Glutamatergic neuron (in vitro differentiated cells): ENCODE measurements at regions not wholly inside any gene's neighbourhood (a gene's known extent, or its start where the extent isn't known, plus 50 kb on each side); places are given as distances from the start of the nearest gene placed in this dataset.

Experiments used
- DNase-seq: peaks from one replicate; pipeline ENCODE4 v3.0.0; 2022
- H3K27ac Mint-ChIP-seq: one replicate; pipeline ENCODE4 v1.8.0; 2020; ENCODE audit warnings: mild to moderate bottlenecking, mixed read lengths, inconsistent platforms; ENCODE audit not compliant: unreplicated experiment
- H3K27me3 Mint-ChIP-seq: one replicate; pipeline ENCODE4 v1.8.0; 2020; ENCODE audit warnings: mild to moderate bottlenecking, moderate library complexity, mixed read lengths, inconsistent platforms; ENCODE audit not compliant: unreplicated experiment
- H3K36me3 Mint-ChIP-seq: one replicate; pipeline ENCODE4 v1.8.0; 2020; ENCODE audit warnings: mild to moderate bottlenecking, mixed read lengths, inconsistent platforms; ENCODE audit not compliant: unreplicated experiment
- H3K4me1 Mint-ChIP-seq: one replicate; pipeline ENCODE4 v1.8.0; 2020; ENCODE audit warnings: mild to moderate bottlenecking, low read depth, mixed read lengths, inconsistent platforms; ENCODE audit not compliant: unreplicated experiment
- H3K4me3 Mint-ChIP-seq: one replicate; pipeline ENCODE4 v1.8.0; 2020; ENCODE audit warnings: mild to moderate bottlenecking, mixed read lengths, inconsistent platforms; ENCODE audit not compliant: unreplicated experiment
- H3K9me3 Mint-ChIP-seq: one replicate; pipeline ENCODE4 v1.8.0; 2020; ENCODE audit warnings: mild to moderate bottlenecking, moderate library complexity, mixed read lengths, inconsistent platforms; ENCODE audit not compliant: unreplicated experiment
- TF ChIP-seq, protein P1 (sequence below): fragments of 200-600 bp; sonication (generic); IDR thresholded peaks from one replicate; pipeline ENCODE4 v1.5.0; 2021; ENCODE audit not compliant: partially characterized antibody, unreplicated experiment

DNA sequence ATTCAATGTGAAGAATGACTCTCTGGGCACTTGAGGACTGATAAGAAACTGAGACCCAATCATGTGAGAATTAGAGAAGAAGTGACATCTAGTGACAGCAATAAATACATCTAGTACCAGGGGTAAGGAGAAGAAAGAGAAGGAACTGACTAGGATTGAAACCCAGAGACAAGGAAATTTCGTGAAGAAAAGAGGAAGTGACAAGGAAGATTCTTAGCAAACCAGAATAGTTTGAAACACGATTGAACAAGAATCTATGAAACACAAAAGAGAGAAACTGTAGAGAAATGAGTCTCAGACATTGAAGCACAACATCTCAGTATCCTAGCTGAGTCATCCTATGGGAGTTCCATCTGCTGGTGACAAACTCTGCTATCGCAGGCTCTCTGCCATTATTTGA, 571.9 kb upstream of the PKDCC start:
- H3K4me3 Mint-ChIP-seq, result no peak overlapping the region
- DNase-seq, result no peak
- no peak overlapping the region for H3K27ac Mint-ChIP-seq
- no peaks in the 10 kb centered on the region for H3K4me1 Mint-ChIP-seq
- H3K36me3 Mint-ChIP-seq, result no peaks in the 10 kb centered on the region
- TF ChIP-seq, protein P1, sequence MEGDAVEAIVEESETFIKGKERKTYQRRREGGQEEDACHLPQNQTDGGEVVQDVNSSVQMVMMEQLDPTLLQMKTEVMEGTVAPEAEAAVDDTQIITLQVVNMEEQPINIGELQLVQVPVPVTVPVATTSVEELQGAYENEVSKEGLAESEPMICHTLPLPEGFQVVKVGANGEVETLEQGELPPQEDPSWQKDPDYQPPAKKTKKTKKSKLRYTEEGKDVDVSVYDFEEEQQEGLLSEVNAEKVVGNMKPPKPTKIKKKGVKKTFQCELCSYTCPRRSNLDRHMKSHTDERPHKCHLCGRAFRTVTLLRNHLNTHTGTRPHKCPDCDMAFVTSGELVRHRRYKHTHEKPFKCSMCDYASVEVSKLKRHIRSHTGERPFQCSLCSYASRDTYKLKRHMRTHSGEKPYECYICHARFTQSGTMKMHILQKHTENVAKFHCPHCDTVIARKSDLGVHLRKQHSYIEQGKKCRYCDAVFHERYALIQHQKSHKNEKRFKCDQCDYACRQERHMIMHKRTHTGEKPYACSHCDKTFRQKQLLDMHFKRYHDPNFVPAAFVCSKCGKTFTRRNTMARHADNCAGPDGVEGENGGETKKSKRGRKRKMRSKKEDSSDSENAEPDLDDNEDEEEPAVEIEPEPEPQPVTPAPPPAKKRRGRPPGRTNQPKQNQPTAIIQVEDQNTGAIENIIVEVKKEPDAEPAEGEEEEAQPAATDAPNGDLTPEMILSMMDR, result no peak
- no peaks in the 10 kb centered on the region for H3K9me3 Mint-ChIP-seq
- no peaks in the 10 kb centered on the region for H3K27me3 Mint-ChIP-seq

DNA sequence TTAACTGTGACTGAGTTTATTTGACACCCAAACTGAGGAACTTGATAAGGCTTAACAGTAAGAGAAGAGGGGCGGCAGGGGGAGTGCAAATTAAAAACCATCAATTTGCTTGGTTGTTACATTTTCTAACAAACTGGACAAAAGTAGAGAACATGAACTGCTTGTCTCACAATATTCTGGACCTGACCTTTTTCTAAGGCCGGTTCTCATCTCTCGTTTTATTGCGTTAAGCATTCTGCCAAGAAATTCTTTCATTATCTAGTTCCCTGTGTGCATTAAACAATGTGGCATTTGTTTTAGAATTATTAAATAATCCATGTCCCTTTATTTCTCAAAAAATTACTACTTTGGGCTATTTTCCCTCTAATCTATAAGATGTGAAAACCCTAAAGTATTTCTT, 565.2 kb upstream of the PKDCC start:
- DNase-seq, result no peak
- Mint-ChIP-seq H3K27ac (no peak overlapping the region), H3K4me3 (no peak overlapping the region), H3K27me3 (no peaks in the 10 kb centered on the region), H3K4me1 (no peaks in the 10 kb centered on the region), H3K36me3 (no peaks in the 10 kb centered on the region), H3K9me3 (no peaks in the 10 kb centered on the region)
- TF ChIP-seq, protein P1, result no peak

DNA sequence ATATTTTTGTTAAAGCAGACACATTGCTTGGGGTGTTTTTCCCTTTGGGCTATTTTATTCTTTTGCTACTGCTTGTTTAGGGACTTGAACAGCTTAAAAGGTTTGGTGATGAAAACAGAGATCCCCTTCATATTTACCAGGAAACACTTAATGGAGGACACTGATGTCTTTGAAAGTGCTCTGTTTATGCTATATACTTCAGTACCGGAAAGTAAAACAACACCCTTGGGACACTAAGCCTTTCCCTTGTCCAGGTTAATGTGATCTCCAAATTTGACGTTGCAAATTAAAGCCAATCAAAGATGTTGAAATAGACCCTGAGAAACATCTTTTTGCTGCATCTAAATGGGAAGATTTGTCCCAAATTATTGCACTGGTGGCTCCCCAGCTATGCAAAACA, 564.6 kb upstream of the PKDCC start:
- H3K27ac Mint-ChIP-seq, result no peak overlapping the region
- DNase-seq, result no peak
- H3K27me3 Mint-ChIP-seq, result no peaks in the 10 kb centered on the region
- no peaks in the 10 kb centered on the region for H3K36me3 Mint-ChIP-seq
- no peak overlapping the region for H3K4me3 Mint-ChIP-seq
- H3K4me1 Mint-ChIP-seq, result no peaks in the 10 kb centered on the region
- H3K9me3 Mint-ChIP-seq, result no peaks in the 10 kb centered on the region
- TF ChIP-seq, protein P1, result no peak

DNA sequence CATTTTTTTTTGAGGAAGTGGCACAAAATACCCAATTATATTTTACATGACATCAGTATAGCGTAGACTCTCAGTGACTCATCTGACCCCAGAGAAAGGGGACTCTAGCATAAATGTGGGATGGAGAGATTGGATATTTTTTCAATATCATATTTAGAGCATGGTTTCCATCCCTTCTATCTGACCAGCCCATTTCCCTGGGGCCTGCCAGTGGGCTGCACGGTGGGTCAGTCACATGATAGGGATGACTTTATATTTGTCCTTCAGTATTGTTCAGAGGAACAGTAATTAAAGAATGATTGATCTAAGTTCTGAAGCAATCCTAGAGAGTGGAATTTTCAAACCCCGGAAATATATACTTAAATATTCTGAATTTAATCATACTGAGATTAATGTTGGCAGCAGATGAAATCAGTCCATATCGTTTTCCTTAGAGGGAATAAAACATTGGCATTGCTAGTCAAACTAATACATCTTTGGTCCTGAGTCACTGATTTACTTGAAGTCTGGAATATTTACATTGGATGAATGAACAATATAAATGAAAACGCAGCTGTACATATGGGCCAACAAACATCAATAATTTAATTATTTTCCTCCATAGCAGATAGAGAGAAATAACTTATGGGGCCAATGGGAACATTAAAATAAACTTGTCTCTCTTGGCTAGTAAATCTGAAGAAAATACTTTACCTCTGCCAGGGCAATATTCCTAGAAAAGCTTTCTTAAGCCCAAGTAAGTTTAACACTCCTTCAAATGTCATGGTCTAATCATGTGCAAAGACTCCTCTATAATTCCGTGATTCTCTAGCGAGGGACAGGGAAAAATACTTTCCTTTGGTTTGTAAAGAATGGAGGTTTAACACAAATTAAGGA, 563.6 kb upstream of the PKDCC start:
- no peaks in the 10 kb centered on the region for H3K4me1 Mint-ChIP-seq
- DNase-seq, result no peak
- H3K27ac Mint-ChIP-seq, result no peak overlapping the region
- H3K27me3 Mint-ChIP-seq, result no peaks in the 10 kb centered on the region
- TF ChIP-seq, protein P1, result no peak
- H3K36me3 Mint-ChIP-seq, result no peaks in the 10 kb centered on the region
- no peak overlapping the region for H3K4me3 Mint-ChIP-seq
- H3K9me3 Mint-ChIP-seq, result no peaks in the 10 kb centered on the region

DNA sequence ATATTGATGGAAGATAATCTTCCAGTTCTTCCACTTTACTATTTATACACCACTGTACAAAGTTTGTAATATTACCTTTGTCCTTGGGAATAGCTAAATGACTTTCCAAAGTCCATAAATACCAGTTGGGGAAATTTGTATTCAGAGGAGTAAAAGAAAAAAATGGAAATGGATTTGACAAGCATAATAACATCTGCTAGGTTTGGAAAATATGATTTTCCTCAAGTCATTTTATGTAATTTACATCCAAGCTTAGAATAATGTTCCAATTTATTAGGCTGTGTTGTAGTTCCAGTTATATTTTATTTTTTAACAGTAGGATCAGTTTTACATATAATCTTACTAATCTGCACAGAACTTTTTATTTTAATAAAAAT, 563.0 kb upstream of the PKDCC start:
- H3K27ac Mint-ChIP-seq, result no peak overlapping the region
- H3K4me1 Mint-ChIP-seq, result no peaks in the 10 kb centered on the region
- no peaks in the 10 kb centered on the region for H3K36me3 Mint-ChIP-seq
- no peaks in the 10 kb centered on the region for H3K9me3 Mint-ChIP-seq
- DNase-seq, result no peak
- no peak overlapping the region for H3K4me3 Mint-ChIP-seq
- TF ChIP-seq, protein P1, result no peak
- no peaks in the 10 kb centered on the region for H3K27me3 Mint-ChIP-seq
